ENCODE measurements at regions not wholly inside any gene's neighbourhood (a gene's known extent, or its start where the extent isn't known, plus 50 kb on each side); places are given as distances from the start of the nearest gene placed in this dataset.

- DNase-seq: no peak
- no peak overlapping the region for H3K4me3 ChIP-seq (ENCODE audit: insufficient read depth, low read depth, low read length)
- ChIA-PET POLR2A (ENCODE audit: unreplicated experiment) (no interaction called here), CTCF (no interaction called here)
- no peak overlapping the region for H3K4me2 ChIP-seq (ENCODE audit: low read depth, low read length)
- BruUV-seq (replicated peaks): no TSS peak
- no peak overlapping the region for H2BK5ac ChIP-seq (ENCODE audit: low read depth, low read length, poor library complexity, severe bottlenecking)
- no peaks in the 10 kb centered on the region for H3K9me3 ChIP-seq (ENCODE audit: control insufficient read depth, insufficient read depth, low read length)
- no peak overlapping the region for H2BK120ac ChIP-seq (ENCODE audit: low read depth, low read length)
- intact Hi-C loops (cut with micrococcal nuclease) (no loop called here), dilution Hi-C loops (cut with HindIII; ENCODE audit: low sequenced_read_pairs, unreplicated experiment) (no loop called here), in situ Hi-C loops (cut with MboI; ENCODE audit: low sequenced_read_pairs) (no loop called here)
- no peaks in the 10 kb centered on the region for H3K9me1 ChIP-seq (ENCODE audit: insufficient read depth, low read length)
- peaks cover 2% of the 10 kb centered on the region for H3K27me3 ChIP-seq (ENCODE audit: control insufficient read depth, insufficient read depth, low read length)
- H3K4me1 ChIP-seq (ENCODE audit: control insufficient read depth, insufficient read depth, low read length): no peaks in the 10 kb centered on the region
- no peak for ATAC-seq (ENCODE audit: low read depth)
- no peak overlapping the region for H3K4ac ChIP-seq (ENCODE audit: low read depth, low read length)
- H3K27ac ChIP-seq (ENCODE audit: insufficient read depth, low read length): no peak overlapping the region
- H3K36me3 ChIP-seq (ENCODE audit: control insufficient read depth, insufficient read depth, low read length): no peaks in the 10 kb centered on the region
- H4K8ac ChIP-seq (ENCODE audit: low read depth in 2 of 2, low read length in 2 of 2): no peak overlapping the region
- H3K79me1 ChIP-seq (ENCODE audit: low read depth in 1 of 2, low read length in 2 of 2): no peaks in the 10 kb centered on the region
- H2AK5ac ChIP-seq (ENCODE audit: low read depth, low read length): no peak overlapping the region
- WGBS, 2 experiments (ENCODE audit: extremely low coverage in 2 of 2, insufficient read length in 1 of 2): no CpG with 5 or more reads among the region's 4 CpGs
- no peak overlapping the region for H2AFZ ChIP-seq (replicated peaks; ENCODE audit: low read length, poor library complexity)
- H4K91ac ChIP-seq (ENCODE audit: insufficient read depth, low read depth, low read length): no peak overlapping the region
- no peak overlapping the region for H2BK20ac ChIP-seq (ENCODE audit: low read depth, low read length)
- no peak overlapping the region for H3K23ac ChIP-seq (ENCODE audit: low read depth, low read length)
- TF ChIP-seq RAD21 (IDR thresholded peaks at IDR 0.05; ENCODE audit: low read length): no peak
- TF ChIP-seq SMC3 (IDR thresholded peaks at IDR 0.05; ENCODE audit: low read depth, low read length): no peak
- TF ChIP-seq POLR2A (IDR thresholded peaks at IDR 0.05; ENCODE audit: low read depth, low read length): no peak
- no peak for TF ChIP-seq BHLHE40 (IDR thresholded peaks at IDR 0.05; ENCODE audit: low read depth, low read length)
- TF ChIP-seq ELK1 (IDR thresholded peaks at IDR 0.05; ENCODE audit: borderline replicate concordance, low read depth, low read length): no peak
- TF ChIP-seq, protein P1, sequence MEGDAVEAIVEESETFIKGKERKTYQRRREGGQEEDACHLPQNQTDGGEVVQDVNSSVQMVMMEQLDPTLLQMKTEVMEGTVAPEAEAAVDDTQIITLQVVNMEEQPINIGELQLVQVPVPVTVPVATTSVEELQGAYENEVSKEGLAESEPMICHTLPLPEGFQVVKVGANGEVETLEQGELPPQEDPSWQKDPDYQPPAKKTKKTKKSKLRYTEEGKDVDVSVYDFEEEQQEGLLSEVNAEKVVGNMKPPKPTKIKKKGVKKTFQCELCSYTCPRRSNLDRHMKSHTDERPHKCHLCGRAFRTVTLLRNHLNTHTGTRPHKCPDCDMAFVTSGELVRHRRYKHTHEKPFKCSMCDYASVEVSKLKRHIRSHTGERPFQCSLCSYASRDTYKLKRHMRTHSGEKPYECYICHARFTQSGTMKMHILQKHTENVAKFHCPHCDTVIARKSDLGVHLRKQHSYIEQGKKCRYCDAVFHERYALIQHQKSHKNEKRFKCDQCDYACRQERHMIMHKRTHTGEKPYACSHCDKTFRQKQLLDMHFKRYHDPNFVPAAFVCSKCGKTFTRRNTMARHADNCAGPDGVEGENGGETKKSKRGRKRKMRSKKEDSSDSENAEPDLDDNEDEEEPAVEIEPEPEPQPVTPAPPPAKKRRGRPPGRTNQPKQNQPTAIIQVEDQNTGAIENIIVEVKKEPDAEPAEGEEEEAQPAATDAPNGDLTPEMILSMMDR (conservative IDR thresholded peaks at IDR 0.05; ENCODE audit: low read depth, low read length): no peak
- no peak for TF ChIP-seq MXI1 (IDR thresholded peaks at IDR 0.05; ENCODE audit: borderline replicate concordance, low read depth, low read length)
- TF ChIP-seq NFE2L2 (IDR thresholded peaks at IDR 0.05; ENCODE audit: low read depth, low read length): no peak
- no peak for TF ChIP-seq CHD1 (IDR thresholded peaks at IDR 0.05; ENCODE audit: low read depth, low read length)
- TF ChIP-seq RFX5 (IDR thresholded peaks at IDR 0.05; ENCODE audit: low read depth, low read length): no peak
- no peak for TF ChIP-seq FOS (IDR thresholded peaks at IDR 0.05; ENCODE audit: low read depth, low read length)
- TF ChIP-seq CEBPB (IDR thresholded peaks at IDR 0.05; ENCODE audit: low read depth, low read length): no peak
- TF ChIP-seq MAZ (IDR thresholded peaks at IDR 0.05; ENCODE audit: borderline replicate concordance, low read depth, low read length): no peak
- TF ChIP-seq MAFK (IDR thresholded peaks at IDR 0.05; ENCODE audit: low read depth, low read length): no peak
- TF ChIP-seq RCOR1 (IDR thresholded peaks at IDR 0.05; ENCODE audit: insufficient replicate concordance, low read length): no peak
- no peak overlapping the region for H2BK15ac ChIP-seq (ENCODE audit: low read depth, low read length)
- H3K18ac ChIP-seq (ENCODE audit: low read depth, low read length): no peak overlapping the region
- H3K9ac ChIP-seq (ENCODE audit: low read depth, low read length): no peak overlapping the region
- H4K5ac ChIP-seq (ENCODE audit: low read depth, low read length): no peak overlapping the region
- no peak overlapping the region for H2AK9ac ChIP-seq (replicated peaks; ENCODE audit: low read depth, low read length, poor library complexity)
- no peak overlapping the region for H3K14ac ChIP-seq (replicated peaks; ENCODE audit: low read depth, low read length)
- no peak overlapping the region for H3K56ac ChIP-seq (ENCODE audit: extremely low read depth, insufficient read depth, low read length)
- no peaks in the 10 kb centered on the region for H4K20me1 ChIP-seq (ENCODE audit: insufficient read depth, low read length)
Observed at GRCh38 chr6:131492932-131493573, 80.0 kb upstream of the ARG1 start.
